Neural progenitor cell (in vitro differentiated cells): ENCODE measurements at regions not wholly inside any gene's neighbourhood (a gene's known extent, or its start where the extent isn't known, plus 50 kb on each side); places are given as distances from the start of the nearest gene placed in this dataset.

Experiments used
- EZH2 ChIP-seq: fragments of 200-600 bp; sonication (generic); IDR thresholded peaks from 2 replicates; pipeline ENCODE4 v1.6.1; 2017; ENCODE audit warnings: antibody characterized with exemption, mild to moderate bottlenecking, moderate library complexity
- TF ChIP-seq, protein P1 (sequence below): fragments of 200-600 bp; sonication (generic); IDR thresholded peaks from 2 replicates; pipeline ENCODE4 v1.5.1; 2017; ENCODE audit warnings: antibody characterized with exemption, mild to moderate bottlenecking

DNA sequence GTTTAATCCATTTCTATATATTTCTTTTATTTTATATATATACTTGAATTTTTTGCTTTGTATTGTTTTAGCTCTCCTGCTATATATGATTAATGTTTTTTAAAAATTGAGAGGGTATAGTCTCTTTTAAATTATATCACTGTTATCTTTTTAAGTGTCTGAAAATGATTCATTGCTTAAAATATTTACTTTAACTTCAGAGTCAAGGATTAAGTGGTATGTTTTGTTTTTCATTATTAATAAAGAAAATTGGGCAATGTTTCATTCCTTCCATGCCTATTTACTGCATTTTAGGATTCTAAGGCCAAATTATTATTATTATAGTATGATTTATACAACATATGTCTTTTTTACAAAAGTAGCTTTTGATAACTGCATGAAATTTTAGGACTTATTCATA, 67.2 kb upstream of the THSD7A start:
- TF ChIP-seq, protein P1, sequence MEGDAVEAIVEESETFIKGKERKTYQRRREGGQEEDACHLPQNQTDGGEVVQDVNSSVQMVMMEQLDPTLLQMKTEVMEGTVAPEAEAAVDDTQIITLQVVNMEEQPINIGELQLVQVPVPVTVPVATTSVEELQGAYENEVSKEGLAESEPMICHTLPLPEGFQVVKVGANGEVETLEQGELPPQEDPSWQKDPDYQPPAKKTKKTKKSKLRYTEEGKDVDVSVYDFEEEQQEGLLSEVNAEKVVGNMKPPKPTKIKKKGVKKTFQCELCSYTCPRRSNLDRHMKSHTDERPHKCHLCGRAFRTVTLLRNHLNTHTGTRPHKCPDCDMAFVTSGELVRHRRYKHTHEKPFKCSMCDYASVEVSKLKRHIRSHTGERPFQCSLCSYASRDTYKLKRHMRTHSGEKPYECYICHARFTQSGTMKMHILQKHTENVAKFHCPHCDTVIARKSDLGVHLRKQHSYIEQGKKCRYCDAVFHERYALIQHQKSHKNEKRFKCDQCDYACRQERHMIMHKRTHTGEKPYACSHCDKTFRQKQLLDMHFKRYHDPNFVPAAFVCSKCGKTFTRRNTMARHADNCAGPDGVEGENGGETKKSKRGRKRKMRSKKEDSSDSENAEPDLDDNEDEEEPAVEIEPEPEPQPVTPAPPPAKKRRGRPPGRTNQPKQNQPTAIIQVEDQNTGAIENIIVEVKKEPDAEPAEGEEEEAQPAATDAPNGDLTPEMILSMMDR = no peak
- TF ChIP-seq EZH2 = no peak
